Mucosa of gallbladder (tissue), 1 donor: ENCODE measurements at regions not wholly inside any gene's neighbourhood (a gene's known extent, or its start where the extent isn't known, plus 50 kb on each side); places are given as distances from the start of the nearest gene placed in this dataset.

ENCODE experiments used
- DNase-seq: peaks from one replicate; pipeline ENCODE4 v3.0.0-alpha.2; 2020; ENCODE audit warnings: low spot score
- donor health status: DM: no; HTN: no; CAD: no.

DNA sequence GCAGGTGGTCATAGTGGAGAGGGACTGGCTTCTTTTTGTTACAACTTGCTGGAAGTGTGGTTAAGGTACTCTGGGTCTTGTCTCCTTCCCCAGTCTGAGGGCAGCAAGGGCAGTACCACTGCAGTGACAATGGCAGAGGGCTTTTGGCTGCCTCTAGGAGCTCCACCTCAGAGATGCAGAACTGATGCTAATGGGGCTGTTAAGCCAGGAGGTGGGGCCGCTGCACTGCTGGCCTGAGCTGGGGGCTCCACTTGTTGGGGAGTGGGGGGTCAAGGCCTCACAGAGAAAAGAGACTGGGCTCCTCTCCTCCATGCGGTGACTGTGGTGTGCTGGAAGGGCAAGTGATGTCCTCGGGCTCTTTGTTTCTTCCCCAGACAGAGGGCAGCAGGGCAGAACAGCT, 135.7 kb downstream of the DSEL start:
- DNase-seq, result no peak

GRCh38 chr18:67379981-67380380, 136.5 kb downstream of the DSEL start:
- DNase-seq, result no peak

- DNase-seq, result no peak
Observed at GRCh38 chr18:67376372-67376771, 140.1 kb downstream of the DSEL start.

GRCh38 chr18:67373636-67374035, 142.9 kb downstream of the DSEL start:
- DNase-seq, result no peak

DNA sequence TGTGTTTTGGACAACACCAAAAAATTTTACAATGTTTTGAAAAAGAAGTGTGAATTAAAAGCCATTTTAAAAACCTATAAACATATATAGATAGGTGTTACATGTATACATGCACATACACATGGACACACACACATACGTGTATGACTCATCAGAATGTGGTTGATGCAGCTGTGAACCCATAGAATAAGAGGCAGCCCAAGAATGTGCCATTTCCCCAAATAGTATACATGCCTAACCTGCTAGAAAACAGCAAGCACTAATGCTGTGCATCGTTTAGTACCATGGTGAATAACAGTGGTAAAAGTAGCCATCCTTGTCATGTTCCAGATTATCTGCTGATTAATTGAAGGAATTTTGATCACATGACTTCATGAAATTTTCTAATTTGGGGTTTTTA, 149.0 kb downstream of the DSEL start:
- no peak for DNase-seq

- DNase-seq, result no peak
Observed at GRCh38 chr18:67363694-67364093, 152.8 kb downstream of the DSEL start.

DNA sequence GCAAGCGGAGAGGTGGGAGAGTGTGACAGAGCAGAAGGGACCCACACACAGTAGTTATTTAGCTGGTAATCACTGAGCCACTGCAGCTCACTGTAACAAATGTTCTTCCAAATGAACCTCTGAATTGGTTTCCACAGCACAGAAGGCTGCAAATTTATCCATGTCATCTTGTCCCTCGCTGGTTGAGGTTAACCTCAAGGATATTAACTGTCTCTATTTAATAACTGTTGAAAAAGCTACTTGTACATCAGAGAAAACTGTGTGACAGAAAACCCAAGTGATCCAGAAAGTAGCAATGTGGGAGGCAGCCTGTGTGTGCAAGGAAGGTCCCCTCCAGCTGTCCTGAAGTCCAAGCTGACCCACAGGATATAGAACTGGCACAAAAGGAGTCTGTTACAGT, 153.6 kb downstream of the DSEL start:
- no peak for DNase-seq

- DNase-seq, result peak; percentile 75
Observed at GRCh38 chr18:67359873-67360838, 156.4 kb downstream of the DSEL start.

- no peak for DNase-seq
Observed at GRCh38 chr18:67358947-67359346, 157.6 kb downstream of the DSEL start.

GRCh38 chr18:67354692-67355091, 161.8 kb downstream of the DSEL start:
- DNase-seq, result no peak

DNA sequence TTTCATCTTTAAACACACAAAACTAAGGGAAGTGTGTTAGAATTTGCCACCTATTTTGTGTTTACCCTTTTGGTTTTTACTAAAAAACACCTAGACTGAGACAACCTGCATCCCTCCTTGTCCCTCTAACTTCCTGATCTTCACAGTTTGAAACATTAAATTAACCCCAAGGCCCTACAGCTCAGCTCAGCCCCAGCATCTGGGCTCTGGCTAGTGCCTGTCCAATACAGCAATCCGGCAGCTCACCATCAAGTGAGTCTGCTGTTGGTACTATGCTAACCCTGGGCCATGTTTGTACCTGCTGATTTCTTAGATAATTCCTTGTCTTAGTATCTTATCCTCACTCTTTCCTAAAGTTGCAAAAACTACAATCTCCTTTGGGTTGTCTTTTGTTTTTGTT, 162.4 kb downstream of the DSEL start:
- DNase-seq, result no peak

DNA sequence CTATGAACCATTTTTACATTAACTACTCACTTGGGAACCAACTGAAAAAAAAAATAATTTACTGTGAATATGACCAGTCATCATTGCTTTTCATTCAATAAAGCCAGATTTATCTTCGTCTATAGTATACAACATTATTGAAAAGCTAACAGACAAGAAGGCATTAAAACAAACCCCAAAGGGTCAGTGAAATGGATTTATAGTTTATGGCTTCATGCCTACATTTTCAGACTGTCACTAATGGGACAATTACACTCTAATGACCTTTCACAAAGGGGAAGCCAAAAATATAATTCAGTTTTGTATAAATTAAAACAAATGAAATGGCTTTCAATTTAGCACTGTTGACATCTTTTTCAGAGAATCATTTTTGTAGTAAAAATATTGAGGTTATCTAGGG, 169.1 kb downstream of the DSEL start:
- no peak for DNase-seq

DNA sequence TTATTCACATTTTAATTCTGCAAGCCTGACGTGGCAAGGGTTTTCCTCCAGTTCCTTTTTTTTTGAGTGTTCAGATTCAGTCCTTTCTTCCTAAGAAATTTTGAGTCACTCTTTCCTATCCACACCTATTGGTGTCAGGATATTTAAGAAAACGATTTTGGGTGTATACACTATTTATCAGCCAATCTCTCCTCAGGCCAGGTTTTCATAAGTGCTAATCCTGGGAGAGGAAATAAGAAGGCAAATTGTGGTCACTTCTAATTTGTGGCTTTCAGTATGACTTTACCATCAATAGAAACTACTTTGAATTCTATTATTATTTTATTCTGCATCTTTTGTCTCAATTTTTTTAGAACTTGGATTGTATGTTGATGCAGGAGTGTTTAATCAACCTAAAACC, 174.4 kb downstream of the DSEL start:
- no peak for DNase-seq

DNA sequence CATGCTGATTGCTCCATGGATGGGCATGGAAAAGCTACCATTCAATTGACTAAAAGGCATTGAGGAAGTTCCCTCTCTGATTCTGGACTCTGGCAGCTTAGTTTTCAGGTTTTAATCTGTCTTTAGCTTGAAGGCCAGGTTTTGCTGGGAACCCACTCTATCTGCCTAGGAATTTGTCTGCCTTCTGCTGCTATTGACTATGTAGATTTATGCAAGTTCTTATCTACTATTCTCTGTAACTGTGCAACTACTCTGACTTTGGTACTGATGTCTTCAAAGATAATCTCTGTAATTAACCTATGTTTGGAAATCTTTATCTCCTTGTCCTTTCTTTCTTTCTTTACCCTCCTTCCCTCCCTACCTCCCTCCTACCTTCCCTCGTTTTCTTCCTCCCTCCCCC, 178.8 kb downstream of the DSEL start:
- no peak for DNase-seq

DNA sequence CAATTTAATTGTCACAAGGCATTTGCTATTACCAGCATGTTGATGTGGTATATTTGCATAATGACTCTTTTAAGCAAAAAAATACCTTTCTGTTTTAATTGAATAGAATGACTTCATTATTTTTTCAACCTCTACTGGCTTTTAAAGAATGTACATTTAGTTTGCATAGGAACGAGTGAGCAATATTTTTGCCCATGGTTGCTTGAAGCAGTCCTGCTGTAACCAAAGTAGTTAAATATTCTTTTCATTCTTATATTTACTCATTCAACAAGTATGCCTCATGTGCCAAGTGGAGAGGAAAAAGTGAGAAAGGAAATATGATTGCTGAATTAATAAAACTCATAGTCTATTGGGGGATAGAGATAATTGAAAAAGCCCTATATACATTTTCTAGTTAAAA, 184.7 kb downstream of the DSEL start:
- no peak for DNase-seq

DNA sequence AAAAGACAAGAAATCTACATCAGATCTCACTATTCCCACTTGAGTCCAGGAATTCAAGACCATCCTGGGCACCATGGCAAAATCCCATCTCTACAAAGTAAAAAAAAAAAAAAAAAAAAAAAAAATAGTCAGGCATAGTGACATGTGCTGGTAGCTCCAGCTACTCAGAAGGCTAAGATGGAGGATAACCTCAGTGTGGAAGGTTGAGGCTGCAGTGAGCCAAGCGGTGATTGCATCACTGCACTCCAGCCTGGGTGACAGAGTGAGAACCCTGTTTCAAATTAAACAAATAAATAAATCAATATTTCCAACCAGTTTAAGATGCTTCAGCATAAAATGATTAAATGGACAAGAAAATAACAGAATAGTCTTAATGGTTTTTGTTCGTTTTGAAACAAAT, 197.4 kb downstream of the DSEL start:
- no peak for DNase-seq

DNA sequence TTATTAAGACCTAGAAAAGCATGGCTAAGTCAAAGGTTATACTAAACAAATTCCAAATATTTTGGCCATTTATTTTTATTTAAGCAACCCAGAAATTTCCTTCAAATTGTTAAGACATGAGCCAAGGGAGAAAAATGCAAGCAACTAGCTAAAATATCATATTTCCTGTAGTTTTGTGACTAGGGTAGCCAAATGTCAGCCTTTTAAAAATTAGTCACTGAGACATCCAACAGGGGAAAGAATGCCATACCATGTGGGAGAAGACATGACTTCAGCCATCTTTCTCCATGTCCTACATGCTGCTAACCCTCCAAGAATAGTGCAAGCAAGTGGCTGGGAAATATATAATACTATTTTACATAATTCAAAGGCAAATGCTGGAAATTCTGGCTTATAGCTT, 197.9 kb downstream of the DSEL start:
- DNase-seq, result no peak

DNA sequence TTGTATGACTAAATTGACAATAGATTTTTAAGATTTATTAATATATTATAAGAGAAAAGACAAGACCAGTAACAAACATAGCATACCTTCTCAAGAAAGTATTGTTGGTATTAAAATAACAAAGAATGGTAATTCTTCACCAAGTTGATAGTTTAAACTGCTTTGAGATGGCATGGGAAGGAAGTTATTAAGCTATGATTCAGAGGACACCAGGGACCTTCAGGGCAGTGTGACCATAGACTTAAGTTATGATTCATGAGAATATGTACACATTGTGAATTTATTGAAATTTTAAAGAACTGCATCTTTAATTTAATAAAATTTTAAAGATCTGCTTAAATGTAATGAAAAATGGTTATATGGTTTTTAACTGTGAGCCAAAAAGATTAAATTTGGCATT, 205.7 kb downstream of the DSEL start:
- DNase-seq, result no peak

GRCh38 chr18:67308819-67309218, 207.7 kb downstream of the DSEL start:
- no peak for DNase-seq

DNA sequence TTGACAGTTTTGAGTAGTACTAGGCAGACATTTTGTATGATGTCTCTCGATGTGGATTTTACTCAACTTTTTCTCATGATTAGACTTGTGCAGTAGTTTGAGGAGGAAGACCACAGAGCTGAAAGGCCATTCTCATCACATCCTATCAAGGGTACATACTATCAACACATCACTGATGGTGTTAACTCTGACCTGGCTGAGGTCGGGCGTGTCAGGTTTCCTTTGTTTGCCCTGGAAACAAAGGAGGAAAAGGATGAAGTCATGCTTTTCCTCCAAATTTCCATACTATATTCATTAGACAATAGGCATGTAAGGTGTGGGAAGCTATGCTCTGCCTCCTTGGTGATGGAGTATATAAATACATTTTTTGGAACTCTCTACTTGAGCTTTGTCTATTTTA, 211.1 kb downstream of the DSEL start:
- no peak for DNase-seq

DNA sequence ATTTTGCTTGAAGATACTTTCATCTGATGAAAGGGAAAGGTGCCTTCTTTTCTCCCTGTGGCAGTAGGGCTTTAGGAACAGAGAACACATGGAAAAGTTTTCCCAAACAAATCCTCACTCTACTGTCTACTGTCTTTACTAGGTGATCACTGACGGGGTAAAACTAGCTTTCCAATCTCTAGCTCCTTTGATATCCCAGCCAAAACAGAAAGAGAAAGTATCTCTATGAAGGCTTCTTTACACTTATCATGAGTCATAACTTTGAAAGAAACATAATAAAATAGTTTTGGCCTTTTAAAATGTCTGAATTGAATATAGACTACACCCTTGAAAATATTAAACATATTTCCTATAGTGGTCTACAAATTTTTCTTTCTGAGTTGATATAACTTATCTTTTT, 214.5 kb downstream of the DSEL start:
- DNase-seq, result no peak

DNA sequence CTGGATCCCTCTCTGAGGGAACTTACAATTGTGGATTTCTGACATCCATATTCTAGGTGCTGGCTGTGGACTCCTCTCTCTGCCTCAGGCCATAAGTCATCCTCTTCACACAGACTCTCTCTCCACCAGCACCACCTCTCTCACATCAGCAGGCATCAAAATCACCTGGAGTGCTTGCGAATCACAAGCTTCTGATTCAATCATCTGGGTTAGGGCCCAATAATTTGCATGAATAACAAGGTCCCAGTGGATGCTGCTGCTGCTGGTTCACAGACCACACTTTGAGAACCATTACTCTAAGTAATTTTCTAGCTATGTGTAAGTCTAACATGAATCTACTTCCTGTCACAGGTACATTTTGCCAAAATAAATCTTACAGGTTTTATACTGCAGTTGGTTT, 214.9 kb downstream of the DSEL start:
- DNase-seq, result no peak

DNA sequence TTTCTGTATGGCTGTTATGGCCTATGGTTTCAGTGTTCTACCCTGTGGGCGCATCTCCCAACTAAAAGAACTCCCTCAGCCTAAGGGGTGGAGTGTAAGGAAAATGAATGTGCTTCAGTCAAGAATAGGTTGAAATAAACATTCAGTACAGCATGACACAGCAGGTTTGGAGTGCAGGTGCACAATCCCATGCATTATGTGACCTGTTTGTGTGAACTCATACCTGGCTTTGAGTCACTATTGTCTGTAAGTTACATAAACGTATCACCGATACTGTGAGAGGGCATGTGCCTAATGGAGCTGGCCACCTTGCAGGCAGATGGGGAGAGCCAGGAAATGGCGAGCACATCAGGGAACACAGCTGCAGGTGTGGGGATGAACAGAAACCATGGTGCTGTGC, 216.0 kb downstream of the DSEL start:
- DNase-seq, result no peak

GRCh38 chr18:67292814-67293213, 223.7 kb downstream of the DSEL start:
- DNase-seq, result no peak
